Osteoblast (primary cell): ENCODE measurements at regions not wholly inside any gene's neighbourhood (a gene's known extent, or its start where the extent isn't known, plus 50 kb on each side); places are given as distances from the start of the nearest gene placed in this dataset.

Experiments
- DNase-seq: peaks from one replicate; pipeline ENCODE4 v3.0.0; 2011; ENCODE audit warnings: low spot score, mixed read lengths; ENCODE audit not compliant: insufficient read length; ENCODE audit errors: missing footprints
- H2AFZ ChIP-seq: 2 replicates; pipeline ENCODE4 v1.6.0; 2011; ENCODE audit warnings: mild to moderate bottlenecking, low read length
- H3K27ac ChIP-seq: 2 replicates; pipeline ENCODE4 v1.5.1; 2011; ENCODE audit warnings: mild to moderate bottlenecking, low read depth, low read length, moderate library complexity
- H3K27me3 ChIP-seq: 2 replicates; pipeline ENCODE4 v1.6.0; 2012; ENCODE audit warnings: mild to moderate bottlenecking, control low read depth, inconsistent platforms, low read length, moderate library complexity; ENCODE audit not compliant: insufficient read depth
- H3K36me3 ChIP-seq: 2 replicates; pipeline ENCODE4 v1.5.1; 2011; ENCODE audit warnings: mild to moderate bottlenecking, low read length, control low read depth, moderate library complexity; ENCODE audit not compliant: insufficient read depth
- H3K4me1 ChIP-seq: 2 replicates; pipeline ENCODE4 v1.5.1; 2011; ENCODE audit warnings: mild to moderate bottlenecking, low read length, control low read depth, moderate library complexity; ENCODE audit not compliant: insufficient read depth
- H3K4me2 ChIP-seq: 2 replicates; pipeline ENCODE4 v1.6.0; 2011; ENCODE audit warnings: mild to moderate bottlenecking, low read length; ENCODE audit not compliant: insufficient read depth
- H3K4me3 ChIP-seq: fragments of 200-600 bp; sonication (generic); 3 replicates; pipeline ENCODE4 v1.5.1; 2012; ENCODE audit warnings: mild to moderate bottlenecking, low read length, inconsistent platforms; ENCODE audit not compliant: insufficient read depth
- H3K79me2 ChIP-seq: 2 replicates; pipeline ENCODE4 v1.6.0; 2012; ENCODE audit warnings: mild to moderate bottlenecking, low read length, control low read depth, inconsistent platforms; ENCODE audit not compliant: insufficient read depth
- H3K9me3 ChIP-seq: 2 replicates; pipeline ENCODE4 v1.5.1; 2011; ENCODE audit warnings: low read depth, low read length, control low read depth
- H4K20me1 ChIP-seq: 2 replicates; pipeline ENCODE4 v1.6.0; 2012; ENCODE audit warnings: mild to moderate bottlenecking, low read length, control low read depth; ENCODE audit not compliant: insufficient read depth
- TF ChIP-seq, protein P1 (sequence below): IDR thresholded peaks from 2 replicates; pipeline ENCODE4 v1.5.1; 2011; ENCODE audit warnings: mild to moderate bottlenecking, low read depth, low read length, moderate library complexity; ENCODE audit errors: extremely low read depth

DNA sequence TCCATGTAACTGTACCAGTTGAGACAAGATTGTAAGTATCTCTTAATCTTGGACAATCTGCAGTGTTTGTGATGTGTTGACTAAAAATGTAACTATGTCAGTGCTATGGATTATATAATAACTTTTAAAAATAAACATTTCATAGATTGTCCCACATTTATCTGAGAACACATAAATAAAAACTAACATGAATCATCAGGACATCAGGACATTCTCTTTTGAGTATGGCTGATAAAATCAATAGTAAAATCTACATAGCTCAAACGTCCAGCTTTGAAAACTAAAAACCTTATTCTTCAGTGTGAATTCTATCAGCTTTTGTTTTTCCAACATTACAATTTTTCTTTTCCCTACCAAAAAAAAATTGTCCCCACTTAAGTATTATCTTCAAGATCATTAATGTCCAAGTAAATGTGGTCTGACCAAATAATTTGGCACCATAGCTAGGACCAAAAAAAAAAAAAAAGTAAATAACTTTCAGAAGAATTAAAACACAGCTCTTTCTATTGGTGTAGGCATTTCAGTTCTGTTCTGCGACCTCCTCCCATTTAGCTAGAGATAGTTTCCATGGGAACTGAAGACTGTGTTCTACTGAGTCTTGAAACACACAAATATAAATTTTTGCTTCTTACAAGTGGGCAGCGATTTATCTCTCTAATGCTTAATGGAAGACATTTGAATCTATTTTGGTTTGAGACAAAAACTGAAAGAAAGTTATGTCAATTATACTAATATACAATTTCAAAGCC, 123.0 kb upstream of the SGCE start:
- TF ChIP-seq, protein P1, sequence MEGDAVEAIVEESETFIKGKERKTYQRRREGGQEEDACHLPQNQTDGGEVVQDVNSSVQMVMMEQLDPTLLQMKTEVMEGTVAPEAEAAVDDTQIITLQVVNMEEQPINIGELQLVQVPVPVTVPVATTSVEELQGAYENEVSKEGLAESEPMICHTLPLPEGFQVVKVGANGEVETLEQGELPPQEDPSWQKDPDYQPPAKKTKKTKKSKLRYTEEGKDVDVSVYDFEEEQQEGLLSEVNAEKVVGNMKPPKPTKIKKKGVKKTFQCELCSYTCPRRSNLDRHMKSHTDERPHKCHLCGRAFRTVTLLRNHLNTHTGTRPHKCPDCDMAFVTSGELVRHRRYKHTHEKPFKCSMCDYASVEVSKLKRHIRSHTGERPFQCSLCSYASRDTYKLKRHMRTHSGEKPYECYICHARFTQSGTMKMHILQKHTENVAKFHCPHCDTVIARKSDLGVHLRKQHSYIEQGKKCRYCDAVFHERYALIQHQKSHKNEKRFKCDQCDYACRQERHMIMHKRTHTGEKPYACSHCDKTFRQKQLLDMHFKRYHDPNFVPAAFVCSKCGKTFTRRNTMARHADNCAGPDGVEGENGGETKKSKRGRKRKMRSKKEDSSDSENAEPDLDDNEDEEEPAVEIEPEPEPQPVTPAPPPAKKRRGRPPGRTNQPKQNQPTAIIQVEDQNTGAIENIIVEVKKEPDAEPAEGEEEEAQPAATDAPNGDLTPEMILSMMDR = no peak
- Histone ChIP-seq H3K27me3 (no peaks in the 10 kb centered on the region), H3K36me3 (no peaks in the 10 kb centered on the region), H2AFZ (no peak overlapping the region), H3K4me1 (no peaks in the 10 kb centered on the region), H3K4me2 (no peak overlapping the region), H3K9me3 (no peaks in the 10 kb centered on the region), H4K20me1 (no peaks in the 10 kb centered on the region), H3K27ac (no peak overlapping the region), H3K79me2 (no peaks in the 10 kb centered on the region), H3K4me3 (no peak overlapping the region)
- no peak for DNase-seq

DNA sequence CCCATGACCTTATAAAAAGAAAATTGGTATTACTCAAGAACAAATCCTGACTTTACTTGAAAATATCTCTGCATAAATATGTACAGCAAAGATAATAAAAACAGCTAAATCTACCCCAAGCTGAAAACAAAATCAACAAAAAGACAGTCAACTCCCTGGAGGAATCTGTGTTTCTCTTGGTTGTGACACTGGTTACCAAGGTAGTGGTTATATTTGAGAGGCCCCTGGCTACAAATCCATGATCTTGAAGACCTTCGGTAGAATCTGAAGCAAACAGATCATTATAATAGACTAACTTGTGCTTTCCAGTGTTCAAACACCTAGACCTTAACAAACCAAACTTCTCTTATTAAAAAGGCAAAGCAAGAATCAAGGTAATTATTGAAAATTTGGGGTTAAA, 123.9 kb upstream of the SGCE start:
- H2AFZ ChIP-seq = no peak overlapping the region
- H3K4me2 ChIP-seq = no peak overlapping the region
- H3K79me2 ChIP-seq = no peaks in the 10 kb centered on the region
- H3K36me3 ChIP-seq = no peaks in the 10 kb centered on the region
- H3K4me3 ChIP-seq = no peak overlapping the region
- H4K20me1 ChIP-seq = no peaks in the 10 kb centered on the region
- no peaks in the 10 kb centered on the region for H3K27me3 ChIP-seq
- no peak for DNase-seq
- TF ChIP-seq, protein P1 = no peak
- no peak overlapping the region for H3K27ac ChIP-seq
- no peaks in the 10 kb centered on the region for H3K4me1 ChIP-seq
- H3K9me3 ChIP-seq = no peaks in the 10 kb centered on the region

DNA sequence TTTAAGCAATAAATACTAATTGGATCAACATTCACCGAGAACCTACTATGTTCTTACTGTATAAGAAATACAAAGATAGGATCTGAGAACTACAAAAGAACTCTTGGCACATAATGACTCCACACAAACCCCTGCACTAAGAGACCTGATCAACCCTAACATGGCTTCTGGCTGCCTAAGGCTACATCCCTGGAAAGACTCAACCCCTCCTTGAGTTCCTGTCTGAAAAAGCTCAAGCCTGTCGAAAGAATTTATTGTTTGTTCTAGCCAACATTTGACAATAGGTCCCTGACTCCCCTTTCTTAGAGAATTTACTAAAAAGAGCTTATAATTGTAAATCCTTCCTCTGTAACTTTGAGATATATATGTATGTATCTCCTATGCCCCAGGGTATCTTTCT, 125.3 kb upstream of the SGCE start:
- Histone ChIP-seq H3K4me3 (no peak overlapping the region), H3K27ac (no peak overlapping the region), H4K20me1 (no peaks in the 10 kb centered on the region), H3K27me3 (no peaks in the 10 kb centered on the region), H3K36me3 (no peaks in the 10 kb centered on the region), H3K4me2 (no peak overlapping the region), H2AFZ (no peak overlapping the region), H3K9me3 (no peaks in the 10 kb centered on the region), H3K79me2 (no peaks in the 10 kb centered on the region), H3K4me1 (no peaks in the 10 kb centered on the region)
- no peak for DNase-seq
- TF ChIP-seq, protein P1 = no peak

DNA sequence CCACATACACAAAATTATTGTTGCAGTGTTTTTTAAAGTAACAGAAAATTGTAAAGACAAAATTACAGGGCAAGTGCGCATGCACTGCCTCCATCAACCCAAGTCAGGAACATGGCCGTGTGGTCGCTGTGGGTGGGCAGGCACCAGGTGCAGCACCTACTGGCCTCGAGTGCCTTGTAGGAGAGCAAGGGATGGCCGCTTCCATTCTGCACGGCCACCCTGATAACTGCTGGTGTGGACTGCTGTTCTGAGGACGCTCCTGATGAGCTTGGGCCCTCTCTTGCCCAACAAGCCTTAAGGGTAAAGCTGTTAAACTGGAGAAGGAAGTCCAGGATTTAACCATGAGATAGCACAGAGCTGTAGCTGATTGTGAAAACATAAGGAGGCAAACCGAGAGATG, 124.6 kb upstream of the PPP1R9A start:
- Histone ChIP-seq H3K4me2 (no peak overlapping the region), H3K4me3 (no peak overlapping the region), H3K27me3 (no peaks in the 10 kb centered on the region), H3K36me3 (no peaks in the 10 kb centered on the region), H2AFZ (no peak overlapping the region), H3K4me1 (no peaks in the 10 kb centered on the region), H4K20me1 (no peaks in the 10 kb centered on the region), H3K79me2 (no peaks in the 10 kb centered on the region), H3K27ac (no peak overlapping the region), H3K9me3 (no peaks in the 10 kb centered on the region)
- TF ChIP-seq, protein P1 = no peak
- DNase-seq = no peak
